ENCODE measurements at regions not wholly inside any gene's neighbourhood (a gene's known extent, or its start where the extent isn't known, plus 50 kb on each side); places are given as distances from the start of the nearest gene placed in this dataset.

GRCh38 chr2:19261061-19261460 lies 97.4 kb downstream of the OSR1 start:
- TF ChIP-seq CTCF (IDR thresholded peaks at IDR 0.05; ENCODE audit: insufficient read depth, low read length) (no peak), POLR2AphosphoS5 (IDR thresholded peaks at IDR 0.05; ENCODE audit: low read depth) (no peak), REST (IDR thresholded peaks at IDR 0.05; ENCODE audit: insufficient replicate concordance, low read depth) (no peak)
